MM.1S (cell line): ENCODE measurements at regions not wholly inside any gene's neighbourhood (a gene's known extent, or its start where the extent isn't known, plus 50 kb on each side); places are given as distances from the start of the nearest gene placed in this dataset.

Experiments used
- DNase-seq: peaks from one replicate; pipeline ENCODE4 v3.0.0-alpha.2; 2015
- H2AFZ ChIP-seq: fragments of 300-600 bp; sonication (generic); 2 replicates; pipeline ENCODE4 v1.6.0; 2016; ENCODE audit warnings: antibody characterized with exemption, low read length
- H3F3A ChIP-seq: fragments of 300-600 bp; sonication (generic); 2 replicates; pipeline ENCODE4 v1.6.1; 2016; ENCODE audit warnings: mild to moderate bottlenecking, antibody characterized with exemption, low read length, moderate library complexity, mixed read lengths; ENCODE audit not compliant: insufficient read depth
- H3K27ac ChIP-seq: fragments of 300-600 bp; sonication (generic); 2 replicates; pipeline ENCODE4 v1.5.1; 2016; ENCODE audit warnings: mild to moderate bottlenecking, low read length
- H3K27me3 ChIP-seq: fragments of 300-600 bp; sonication (generic); replicated peaks from 2 replicates; pipeline ENCODE4 v1.6.0; 2016; ENCODE audit warnings: low read length; ENCODE audit not compliant: insufficient read depth
- H3K36me3 ChIP-seq: fragments of 300-600 bp; sonication (generic); replicated peaks from 2 replicates; pipeline ENCODE4 v1.6.1; 2016; ENCODE audit warnings: mild to moderate bottlenecking, low read length, mixed read lengths; ENCODE audit not compliant: insufficient read depth
- H3K4me1 ChIP-seq: fragments of 300-600 bp; sonication (generic); 2 replicates; pipeline ENCODE4 v1.6.1; 2016; ENCODE audit warnings: low read length, mixed read lengths
- H3K4me2 ChIP-seq: fragments of 300-600 bp; sonication (generic); 2 replicates; pipeline ENCODE4 v1.6.0; 2016; ENCODE audit warnings: low read depth, low read length
- H3K4me3 ChIP-seq: fragments of 300-600 bp; sonication (generic); 2 replicates; pipeline ENCODE4 v1.5.1; 2016; ENCODE audit warnings: low read length, mixed read lengths
- H3K79me2 ChIP-seq: fragments of 300-600 bp; sonication (generic); 2 replicates; pipeline ENCODE4 v1.6.1; 2016; ENCODE audit warnings: mixed run types, low read length, mixed read lengths
- H3K9ac ChIP-seq: fragments of 300-600 bp; sonication (generic); 2 replicates; pipeline ENCODE4 v1.6.1; 2016; ENCODE audit warnings: low read length, mixed read lengths
- H3K9me2 ChIP-seq: fragments of 300-600 bp; sonication (generic); replicated peaks from 2 replicates; pipeline ENCODE4 v1.6.1; 2016; ENCODE audit warnings: mild to moderate bottlenecking, low read length, mixed read lengths; ENCODE audit not compliant: insufficient read depth
- H3K9me3 ChIP-seq: fragments of 300-600 bp; sonication (generic); replicated peaks from 2 replicates; pipeline ENCODE4 v1.6.1; 2016; ENCODE audit warnings: mild to moderate bottlenecking, low read length, mixed read lengths; ENCODE audit not compliant: insufficient read depth
- H4K20me1 ChIP-seq: fragments of 300-600 bp; sonication (generic); 2 replicates; pipeline ENCODE4 v1.6.1; 2016; ENCODE audit warnings: mild to moderate bottlenecking, low read length, moderate library complexity, mixed read lengths; ENCODE audit not compliant: insufficient read depth
- CTCF ChIP-seq: fragments of 300-600 bp; sonication (generic); IDR thresholded peaks from 2 replicates; pipeline ENCODE4 v1.5.1; 2016; ENCODE audit warnings: antibody characterized with exemption, low read length, mixed read lengths
- EZH2 ChIP-seq: fragments of 300-600 bp; sonication (generic); optimal IDR thresholded peaks from 2 replicates; pipeline ENCODE3; 2017; ENCODE audit warnings: low read depth, mild to moderate bottlenecking, antibody characterized with exemption, low read length, mixed read lengths
- EZH2phosphoT487 ChIP-seq: fragments of 300-600 bp; sonication (generic); IDR thresholded peaks from 2 replicates; pipeline ENCODE4 v1.6.1; 2018; ENCODE audit warnings: antibody characterized with exemption, low read length

GRCh38 chr22:34430386-34430785 lies 510.1 kb upstream of the LARGE1 start:
- Histone ChIP-seq H4K20me1 (no peaks in the 10 kb centered on the region), H3K36me3 (no peaks in the 10 kb centered on the region), H3K4me1 (no peaks in the 10 kb centered on the region), H3K27me3 (no peaks in the 10 kb centered on the region), H3F3A (no peaks in the 10 kb centered on the region), H3K4me3 (no peak overlapping the region), H3K9ac (no peak overlapping the region), H3K9me2 (no peaks in the 10 kb centered on the region), H3K9me3 (no peaks in the 10 kb centered on the region), H2AFZ (no peak overlapping the region), H3K27ac (no peak overlapping the region), H3K4me2 (no peak overlapping the region), H3K79me2 (no peaks in the 10 kb centered on the region)
- TF ChIP-seq CTCF (no peak), EZH2 (no peak), EZH2phosphoT487 (no peak)
- no peak for DNase-seq

- H3K79me2 ChIP-seq = no peaks in the 10 kb centered on the region
- no peaks in the 10 kb centered on the region for H3K9me3 ChIP-seq
- TF ChIP-seq CTCF (no peak), EZH2 (no peak), EZH2phosphoT487 (no peak)
- no peaks in the 10 kb centered on the region for H3F3A ChIP-seq
- no peaks in the 10 kb centered on the region for H3K27me3 ChIP-seq
- no peaks in the 10 kb centered on the region for H3K36me3 ChIP-seq
- H3K27ac ChIP-seq = no peak overlapping the region
- no peak overlapping the region for H3K9ac ChIP-seq
- no peak overlapping the region for H2AFZ ChIP-seq
- DNase-seq = no peak
- H3K4me1 ChIP-seq = no peaks in the 10 kb centered on the region
- no peaks in the 10 kb centered on the region for H4K20me1 ChIP-seq
- no peaks in the 10 kb centered on the region for H3K9me2 ChIP-seq
- no peak overlapping the region for H3K4me2 ChIP-seq
- no peak overlapping the region for H3K4me3 ChIP-seq
Observed at GRCh38 chr22:34434371-34434770, 514.1 kb upstream of the LARGE1 start.

GRCh38 chr22:34437140-34437539 lies 516.9 kb upstream of the LARGE1 start:
- H3K9me2 ChIP-seq = no peaks in the 10 kb centered on the region
- H2AFZ ChIP-seq = no peak overlapping the region
- H3K36me3 ChIP-seq = no peaks in the 10 kb centered on the region
- H3K79me2 ChIP-seq = no peaks in the 10 kb centered on the region
- no peak overlapping the region for H3K9ac ChIP-seq
- no peak overlapping the region for H3K4me2 ChIP-seq
- no peaks in the 10 kb centered on the region for H3F3A ChIP-seq
- H4K20me1 ChIP-seq = no peaks in the 10 kb centered on the region
- no peaks in the 10 kb centered on the region for H3K27me3 ChIP-seq
- no peaks in the 10 kb centered on the region for H3K4me1 ChIP-seq
- no peaks in the 10 kb centered on the region for H3K9me3 ChIP-seq
- TF ChIP-seq EZH2 (no peak), EZH2phosphoT487 (no peak), CTCF (no peak)
- no peak for DNase-seq
- H3K27ac ChIP-seq = no peak overlapping the region
- no peak overlapping the region for H3K4me3 ChIP-seq
